ENCODE measurements at regions not wholly inside any gene's neighbourhood (a gene's known extent, or its start where the extent isn't known, plus 50 kb on each side); places are given as distances from the start of the nearest gene placed in this dataset.

GRCh38 chr15:97706059-97706458 is 254.4 kb upstream of the ARRDC4 start:
- no peak for DNase-seq (ENCODE audit: low read depth)

- no peak for DNase-seq (ENCODE audit: low read depth)
These were observed 252.3 kb upstream of the ARRDC4 start for GRCh38 chr15:97708252-97708651.

- no peak for DNase-seq (ENCODE audit: low read depth)
These were observed 248.0 kb upstream of the ARRDC4 start for GRCh38 chr15:97712530-97712929.

GRCh38 chr15:97717806-97718205 is 242.7 kb upstream of the ARRDC4 start:
- DNase-seq (ENCODE audit: low read depth): no peak

GRCh38 chr15:97718509-97718908 is 242.0 kb upstream of the ARRDC4 start:
- DNase-seq (ENCODE audit: low read depth): no peak

GRCh38 chr15:97728791-97729190 is 231.7 kb upstream of the ARRDC4 start:
- no peak for DNase-seq (ENCODE audit: low read depth)

GRCh38 chr15:97729270-97729669 is 231.2 kb upstream of the ARRDC4 start:
- DNase-seq (ENCODE audit: low read depth): no peak

- DNase-seq (ENCODE audit: low read depth): no peak
These were observed 230.2 kb upstream of the ARRDC4 start for GRCh38 chr15:97730315-97730714.

GRCh38 chr15:97731859-97732258 is 228.6 kb upstream of the ARRDC4 start:
- DNase-seq (ENCODE audit: low read depth): no peak

GRCh38 chr15:97733373-97733772 is 227.1 kb upstream of the ARRDC4 start:
- no peak for DNase-seq (ENCODE audit: low read depth)

GRCh38 chr15:97736748-97737147 is 223.8 kb upstream of the ARRDC4 start:
- DNase-seq (ENCODE audit: low read depth): no peak

GRCh38 chr15:97745481-97746071 is 214.9 kb upstream of the ARRDC4 start:
- DNase-seq (ENCODE audit: low read depth): no peak

GRCh38 chr15:97747342-97747741 is 213.2 kb upstream of the ARRDC4 start:
- no peak for DNase-seq (ENCODE audit: low read depth)

- DNase-seq (ENCODE audit: low read depth): no peak
These were observed 211.9 kb upstream of the ARRDC4 start for GRCh38 chr15:97748576-97748975.

GRCh38 chr15:97750060-97750459 is 210.4 kb upstream of the ARRDC4 start:
- DNase-seq (ENCODE audit: low read depth): no peak

GRCh38 chr15:97755726-97756125 is 204.8 kb upstream of the ARRDC4 start:
- DNase-seq (ENCODE audit: low read depth): no peak

- no peak for DNase-seq (ENCODE audit: low read depth)
These were observed 201.1 kb upstream of the ARRDC4 start for GRCh38 chr15:97759363-97759762.

- DNase-seq (ENCODE audit: low read depth): no peak
These were observed 199.4 kb upstream of the ARRDC4 start for GRCh38 chr15:97761110-97761509.

- DNase-seq (ENCODE audit: low read depth): no peak
These were observed 177.3 kb upstream of the ARRDC4 start for GRCh38 chr15:97783240-97783639.

GRCh38 chr15:97786741-97787140 is 173.8 kb upstream of the ARRDC4 start:
- DNase-seq (ENCODE audit: low read depth): no peak

- no peak for DNase-seq (ENCODE audit: low read depth)
These were observed 170.3 kb upstream of the ARRDC4 start for GRCh38 chr15:97790180-97790579.

- DNase-seq (ENCODE audit: low read depth): no peak
These were observed 168.4 kb upstream of the ARRDC4 start for GRCh38 chr15:97791824-97792792.

GRCh38 chr15:97804950-97805349 is 155.6 kb upstream of the ARRDC4 start:
- no peak for DNase-seq (ENCODE audit: low read depth)

- no peak for DNase-seq (ENCODE audit: low read depth)
These were observed 153.7 kb upstream of the ARRDC4 start for GRCh38 chr15:97806766-97807165.
